GM21576 (cell line): ENCODE measurements at regions not wholly inside any gene's neighbourhood (a gene's known extent, or its start where the extent isn't known, plus 50 kb on each side); places are given as distances from the start of the nearest gene placed in this dataset.
"Not testable (repeated sequence)": the region's sequence is repeated elsewhere in the genome, so short reads cannot be mapped to it uniquely, and the experiment has no call there.

Source experiments
- ATAC-seq: cut with Tn5 transposase; IDR thresholded peaks from one replicate; pipeline ENCODE4 v1.9.1; 2021; ENCODE audit warnings: mild to moderate bottlenecking, moderate library complexity; ENCODE audit not compliant: unreplicated experiment

GRCh38 chr6:119678961-119679360, 329.4 kb upstream of the MAN1A1 start:
- no peak for ATAC-seq

- ATAC-seq: no peak
Measured at GRCh38 chr6:119677384-119677783, 327.8 kb upstream of the MAN1A1 start.

GRCh38 chr6:119676961-119677360, 327.4 kb upstream of the MAN1A1 start:
- ATAC-seq: no peak

GRCh38 chr6:119676230-119676629, 326.7 kb upstream of the MAN1A1 start:
- no peak for ATAC-seq

- no peak for ATAC-seq
Measured at GRCh38 chr6:119673741-119674140, 324.2 kb upstream of the MAN1A1 start.

GRCh38 chr6:119672725-119673124, 323.2 kb upstream of the MAN1A1 start:
- ATAC-seq: no peak

GRCh38 chr6:119671105-119671504, 321.5 kb upstream of the MAN1A1 start:
- no peak for ATAC-seq

- no peak for ATAC-seq
Measured at GRCh38 chr6:119669221-119669620, 319.7 kb upstream of the MAN1A1 start.

- ATAC-seq: not testable (repeated sequence)
Measured at GRCh38 chr6:119665432-119665831, 315.9 kb upstream of the MAN1A1 start.

- ATAC-seq: no peak
Measured at GRCh38 chr6:119661628-119662027, 312.1 kb upstream of the MAN1A1 start.

- no peak for ATAC-seq
Measured at GRCh38 chr6:119661078-119661477, 311.5 kb upstream of the MAN1A1 start.

- no peak for ATAC-seq
Measured at GRCh38 chr6:119658917-119659316, 309.4 kb upstream of the MAN1A1 start.

GRCh38 chr6:119655124-119655523, 305.6 kb upstream of the MAN1A1 start:
- no peak for ATAC-seq

GRCh38 chr6:119653329-119653728, 303.8 kb upstream of the MAN1A1 start:
- no peak for ATAC-seq

- no peak for ATAC-seq
Measured at GRCh38 chr6:119649531-119649930, 300.0 kb upstream of the MAN1A1 start.

GRCh38 chr6:119647309-119647708, 297.7 kb upstream of the MAN1A1 start:
- no peak for ATAC-seq

GRCh38 chr6:119643876-119644275, 294.3 kb upstream of the MAN1A1 start:
- ATAC-seq: no peak

GRCh38 chr6:119637768-119638167, 288.2 kb upstream of the MAN1A1 start:
- no peak for ATAC-seq

GRCh38 chr6:119636060-119636459, 286.5 kb upstream of the MAN1A1 start:
- ATAC-seq: no peak

GRCh38 chr6:119633461-119633860, 283.9 kb upstream of the MAN1A1 start:
- no peak for ATAC-seq

- ATAC-seq: no peak
Measured at GRCh38 chr6:119630561-119631192, 281.1 kb upstream of the MAN1A1 start.

GRCh38 chr6:119628691-119629594, 279.4 kb upstream of the MAN1A1 start:
- ATAC-seq: no peak
